WERI-Rb-1 (cell line): ENCODE measurements at regions not wholly inside any gene's neighbourhood (a gene's known extent, or its start where the extent isn't known, plus 50 kb on each side); places are given as distances from the start of the nearest gene placed in this dataset.

Experiments
- DNase-seq: peaks from one replicate; pipeline ENCODE4 v3.0.0-alpha.2; 2020
- H3K27ac ChIP-seq: fragments of 250-450 bp; sonication (Bioruptor Pico); 2 replicates; pipeline ENCODE4 v1.5.1; 2020; ENCODE audit warnings: mild to moderate bottlenecking, moderate library complexity
- H3K27me3 ChIP-seq: fragments of 250-450 bp; sonication (Bioruptor Pico); 2 replicates; pipeline ENCODE4 v1.5.1; 2021; ENCODE audit warnings: mild to moderate bottlenecking, low read depth, moderate library complexity; ENCODE audit not compliant: insufficient read depth, severe bottlenecking
- H3K36me3 ChIP-seq: fragments of 250-450 bp; sonication (Bioruptor Pico); 2 replicates; pipeline ENCODE4 v1.5.1; 2020; ENCODE audit warnings: mild to moderate bottlenecking, moderate library complexity
- H3K4me3 ChIP-seq: 2 replicates; pipeline ENCODE4 v1.5.1; 2011; ENCODE audit warnings: low read depth, mild to moderate bottlenecking, control low read depth, low read length
- H3K9me3 ChIP-seq: fragments of 250-450 bp; sonication (Bioruptor Pico); 2 replicates; pipeline ENCODE4 v1.5.1; 2021; ENCODE audit warnings: mild to moderate bottlenecking, moderate library complexity; ENCODE audit not compliant: severe bottlenecking
- TF ChIP-seq, protein P1 (sequence below): IDR thresholded peaks from 2 replicates; pipeline ENCODE4 v1.5.1; 2011; ENCODE audit warnings: low read depth, mild to moderate bottlenecking, control low read depth, inconsistent platforms, low read length

DNA sequence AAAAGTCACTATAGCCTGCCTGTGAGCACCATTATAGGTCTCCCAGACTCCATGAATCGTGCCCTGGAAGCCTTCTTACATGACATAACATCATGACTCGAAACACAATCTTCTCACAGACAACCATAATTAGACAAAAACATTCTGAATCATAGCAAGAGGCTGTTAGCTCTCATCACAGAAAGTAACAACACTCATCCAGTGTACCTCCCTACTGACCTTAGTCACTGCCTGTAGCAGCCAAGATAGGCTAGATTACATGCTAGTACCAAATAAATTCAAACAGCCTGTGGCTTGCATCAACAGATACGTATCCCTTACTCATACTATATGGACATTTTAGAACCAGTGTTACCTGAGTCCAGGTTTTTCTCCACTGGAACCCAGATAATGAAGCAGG, 663.8 kb upstream of the FOXG1 start:
- TF ChIP-seq, protein P1, sequence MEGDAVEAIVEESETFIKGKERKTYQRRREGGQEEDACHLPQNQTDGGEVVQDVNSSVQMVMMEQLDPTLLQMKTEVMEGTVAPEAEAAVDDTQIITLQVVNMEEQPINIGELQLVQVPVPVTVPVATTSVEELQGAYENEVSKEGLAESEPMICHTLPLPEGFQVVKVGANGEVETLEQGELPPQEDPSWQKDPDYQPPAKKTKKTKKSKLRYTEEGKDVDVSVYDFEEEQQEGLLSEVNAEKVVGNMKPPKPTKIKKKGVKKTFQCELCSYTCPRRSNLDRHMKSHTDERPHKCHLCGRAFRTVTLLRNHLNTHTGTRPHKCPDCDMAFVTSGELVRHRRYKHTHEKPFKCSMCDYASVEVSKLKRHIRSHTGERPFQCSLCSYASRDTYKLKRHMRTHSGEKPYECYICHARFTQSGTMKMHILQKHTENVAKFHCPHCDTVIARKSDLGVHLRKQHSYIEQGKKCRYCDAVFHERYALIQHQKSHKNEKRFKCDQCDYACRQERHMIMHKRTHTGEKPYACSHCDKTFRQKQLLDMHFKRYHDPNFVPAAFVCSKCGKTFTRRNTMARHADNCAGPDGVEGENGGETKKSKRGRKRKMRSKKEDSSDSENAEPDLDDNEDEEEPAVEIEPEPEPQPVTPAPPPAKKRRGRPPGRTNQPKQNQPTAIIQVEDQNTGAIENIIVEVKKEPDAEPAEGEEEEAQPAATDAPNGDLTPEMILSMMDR = no peak
- Histone ChIP-seq H3K36me3 (no peaks in the 10 kb centered on the region), H3K9me3 (no peaks in the 10 kb centered on the region), H3K4me3 (no peak overlapping the region), H3K27ac (no peak overlapping the region), H3K27me3 (no peaks in the 10 kb centered on the region)
- DNase-seq = no peak

DNA sequence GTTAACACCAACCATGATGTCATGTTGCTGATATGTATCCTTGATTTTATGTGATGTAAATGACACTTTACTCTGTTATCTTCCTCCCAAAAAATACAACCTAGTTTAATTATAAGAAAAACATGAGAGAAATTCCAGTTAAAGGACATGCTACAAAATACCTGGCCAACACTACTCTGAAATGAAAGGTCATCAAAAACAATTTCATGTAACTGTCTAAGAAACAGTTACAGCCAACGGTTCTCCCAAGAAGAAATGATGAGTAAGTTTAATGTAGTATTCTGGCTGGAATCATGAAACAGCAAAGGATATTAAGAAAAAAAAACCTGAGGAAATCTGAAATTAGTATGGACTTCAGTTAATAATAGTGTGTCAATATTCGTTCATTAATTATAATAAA, 653.3 kb upstream of the FOXG1 start:
- DNase-seq = no peak
- H3K27ac ChIP-seq = no peak overlapping the region
- no peak overlapping the region for H3K4me3 ChIP-seq
- H3K36me3 ChIP-seq = no peaks in the 10 kb centered on the region
- H3K9me3 ChIP-seq = no peaks in the 10 kb centered on the region
- H3K27me3 ChIP-seq = no peaks in the 10 kb centered on the region
- TF ChIP-seq, protein P1 = no peak

DNA sequence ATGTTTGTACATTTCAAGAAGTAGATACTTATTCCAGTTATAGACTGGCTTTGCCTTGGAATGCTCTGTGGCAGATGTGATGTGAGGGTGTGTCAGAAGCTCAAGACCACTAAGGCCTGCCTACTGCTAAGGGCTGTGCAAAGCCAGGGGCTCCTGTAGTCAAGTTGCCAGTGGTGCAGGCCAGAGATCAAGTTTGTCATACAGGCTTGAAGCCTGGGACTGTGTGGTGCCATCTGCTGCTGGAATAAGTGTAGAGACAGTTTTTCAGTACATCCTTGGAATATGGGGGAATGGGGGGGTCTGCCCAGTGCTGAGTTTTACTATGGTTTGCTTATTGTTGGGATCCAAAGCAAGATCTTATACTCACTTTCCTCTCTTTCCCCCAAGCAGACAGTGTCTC, 649.9 kb upstream of the FOXG1 start:
- TF ChIP-seq, protein P1 = peak; percentile 30; the same call in 1 of the 2 replicates
- no peak overlapping the region for H3K4me3 ChIP-seq
- peak; percentile 15 for DNase-seq
- no peaks in the 10 kb centered on the region for H3K36me3 ChIP-seq
- H3K27ac ChIP-seq = no peak overlapping the region
- H3K9me3 ChIP-seq = no peaks in the 10 kb centered on the region
- no peaks in the 10 kb centered on the region for H3K27me3 ChIP-seq

DNA sequence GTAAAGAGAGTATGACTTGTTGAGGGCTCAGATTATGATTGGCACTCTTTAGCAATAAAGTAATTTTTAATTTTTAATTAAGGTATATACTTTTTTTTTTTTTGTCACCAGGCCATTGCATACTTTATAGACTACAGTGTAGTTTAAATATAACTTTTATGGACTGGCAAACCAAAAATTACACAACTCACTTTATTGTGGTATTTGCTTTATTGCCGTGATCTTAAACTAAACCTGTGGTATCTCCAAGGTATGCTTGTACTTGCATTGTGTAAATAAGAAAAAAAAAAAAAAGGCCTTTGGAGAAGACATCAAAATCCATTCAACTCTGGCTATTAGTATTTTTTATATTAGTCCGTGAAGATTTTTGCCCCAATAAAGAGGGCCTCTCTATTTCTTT, 646.7 kb upstream of the FOXG1 start:
- Histone ChIP-seq H3K9me3 (no peaks in the 10 kb centered on the region), H3K4me3 (no peak overlapping the region), H3K36me3 (no peaks in the 10 kb centered on the region), H3K27me3 (no peaks in the 10 kb centered on the region), H3K27ac (no peak overlapping the region)
- TF ChIP-seq, protein P1 = no peak
- no peak for DNase-seq

DNA sequence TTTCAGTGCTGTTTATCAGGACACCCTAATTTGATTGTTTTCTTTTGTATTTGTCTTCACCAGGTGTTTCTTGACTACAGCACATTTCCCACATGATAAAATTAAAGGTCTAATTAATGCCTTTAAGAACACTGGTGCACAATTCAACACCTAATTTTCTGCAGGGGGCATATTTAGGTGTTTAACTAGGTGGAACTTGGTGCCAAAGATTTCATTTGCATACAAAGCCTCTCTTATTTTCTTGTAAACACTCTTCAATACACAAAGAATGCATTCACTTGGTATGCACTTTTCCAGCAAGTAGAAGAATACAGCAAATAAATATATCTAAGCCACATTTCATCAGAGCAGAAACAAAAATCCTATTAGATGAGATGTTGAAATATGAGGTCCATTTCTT, 646.2 kb upstream of the FOXG1 start:
- Histone ChIP-seq H3K9me3 (no peaks in the 10 kb centered on the region), H3K36me3 (no peaks in the 10 kb centered on the region), H3K27ac (no peak overlapping the region), H3K4me3 (no peak overlapping the region), H3K27me3 (no peaks in the 10 kb centered on the region)
- DNase-seq = no peak
- TF ChIP-seq, protein P1 = no peak

DNA sequence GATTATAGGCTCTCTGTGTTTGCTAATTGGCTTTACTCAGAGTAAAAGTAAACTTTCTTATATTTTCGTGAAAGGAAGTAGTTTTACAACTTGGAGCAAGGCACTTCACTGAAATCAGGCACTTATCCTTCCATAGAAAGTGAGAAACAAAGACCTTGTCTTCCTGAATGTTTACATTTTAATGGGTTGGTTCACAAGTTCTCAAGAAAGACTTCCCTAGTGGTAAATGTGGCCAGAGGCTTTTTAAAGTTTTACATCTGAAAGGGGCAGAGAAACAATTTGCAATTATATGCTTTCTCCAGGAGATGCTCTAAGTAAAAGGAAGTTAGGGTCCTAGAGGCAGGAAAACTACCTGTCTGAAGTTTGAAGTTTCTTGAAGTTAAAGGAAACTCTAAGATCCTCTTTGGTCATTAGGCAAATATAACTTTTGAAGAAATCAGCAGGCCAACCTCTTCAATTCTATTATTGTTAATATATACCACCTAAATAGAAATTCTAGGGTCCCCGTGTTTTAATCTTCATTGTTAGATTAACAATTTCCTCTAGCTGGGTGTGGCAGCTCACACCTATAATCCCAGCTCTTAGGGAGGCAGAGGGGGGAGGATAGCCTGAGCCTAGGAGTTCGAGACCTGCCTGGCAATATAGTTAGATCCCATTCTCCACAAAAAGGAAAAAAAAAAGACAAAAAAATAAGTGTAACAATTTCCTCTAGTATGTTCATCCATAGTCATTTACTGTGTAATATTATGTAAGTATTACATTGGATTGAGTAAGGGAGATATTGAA, 644.9 kb upstream of the FOXG1 start:
- no peaks in the 10 kb centered on the region for H3K27me3 ChIP-seq

More for the DNA sequence above, 644.9 kb upstream of the FOXG1 start:
- Histone ChIP-seq H3K36me3 (no peaks in the 10 kb centered on the region), H3K9me3 (no peaks in the 10 kb centered on the region), H3K4me3 (no peak overlapping the region), H3K27ac (no peak overlapping the region)
- TF ChIP-seq, protein P1 = no peak
- DNase-seq = no peak
